ENCODE measurements at regions not wholly inside any gene's neighbourhood (a gene's known extent, or its start where the extent isn't known, plus 50 kb on each side); places are given as distances from the start of the nearest gene placed in this dataset.
A peak's percentile ranks its signal among the peaks of the same experiment; 100 is the strongest.
"Not testable (repeated sequence)": the region's sequence is repeated elsewhere in the genome, so short reads cannot be mapped to it uniquely, and the experiment has no call there.

DNA sequence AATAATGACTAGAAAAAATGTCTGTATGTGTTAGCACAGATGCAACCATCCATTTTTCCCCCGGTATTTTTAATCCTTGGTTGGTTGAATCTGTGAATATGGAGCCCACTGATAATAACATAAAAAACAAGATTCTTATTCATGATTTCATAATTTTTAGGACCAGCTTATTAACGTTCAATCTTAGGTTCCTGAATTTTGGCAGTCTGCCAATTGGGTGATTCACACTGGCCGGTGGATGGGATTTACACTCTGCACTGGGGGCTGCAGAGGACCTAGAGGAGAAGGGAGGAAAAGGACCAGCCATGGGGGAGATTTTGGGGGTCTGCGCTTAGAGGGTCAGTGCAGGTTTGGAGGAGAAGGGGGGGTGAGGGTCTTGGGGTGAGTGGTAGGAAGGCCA, 327.9 kb downstream of the ACTR3B start:
- H3K4me3 Mint-ChIP-seq, result no peak overlapping the region
- peaks cover 1 to 6% (median 3%) of the 10 kb centered on the region in 7 donors for H3K9me3 Mint-ChIP-seq
- ATAC-seq (ENCODE audit: low read depth in 2 of 2) (no peak), DNase-seq (no peak)
- no peak overlapping the region for H3K27ac Mint-ChIP-seq
- no peaks in the 10 kb centered on the region for H3K36me3 Mint-ChIP-seq
- no peaks in the 10 kb centered on the region for H3K4me1 Mint-ChIP-seq
- no peaks in the 10 kb centered on the region for H3K27me3 Mint-ChIP-seq

DNA sequence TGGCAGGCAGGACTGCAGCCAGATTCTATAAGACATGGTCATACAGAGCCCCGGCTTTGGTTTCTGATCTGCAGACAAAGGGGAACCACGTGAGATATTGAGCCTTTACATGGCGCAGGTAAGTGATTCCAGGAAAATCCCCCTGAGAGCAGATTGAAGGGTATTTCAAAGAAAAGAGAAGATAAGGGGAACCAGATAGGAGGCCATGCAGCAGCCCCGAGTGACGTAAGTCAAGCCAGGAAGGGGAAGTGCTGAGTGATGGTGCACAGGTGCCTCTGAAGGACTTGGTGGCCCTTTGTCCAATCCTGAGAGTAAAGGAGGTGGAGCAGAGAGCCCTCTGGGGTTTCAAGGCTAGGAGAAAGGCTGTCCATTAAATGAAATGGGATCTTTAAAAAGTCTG, 329.0 kb downstream of the ACTR3B start:
- DNase-seq (no peak), ATAC-seq (ENCODE audit: low read depth in 2 of 2) (no peak)
- Mint-ChIP-seq H3K27ac (no peak overlapping the region), H3K27me3 (no peaks in the 10 kb centered on the region), H3K36me3 (no peaks in the 10 kb centered on the region), H3K9me3 (peaks cover 0 to 6% (median 1%) of the 10 kb centered on the region in 7 donors), H3K4me1 (no peaks in the 10 kb centered on the region), H3K4me3 (no peak overlapping the region)

DNA sequence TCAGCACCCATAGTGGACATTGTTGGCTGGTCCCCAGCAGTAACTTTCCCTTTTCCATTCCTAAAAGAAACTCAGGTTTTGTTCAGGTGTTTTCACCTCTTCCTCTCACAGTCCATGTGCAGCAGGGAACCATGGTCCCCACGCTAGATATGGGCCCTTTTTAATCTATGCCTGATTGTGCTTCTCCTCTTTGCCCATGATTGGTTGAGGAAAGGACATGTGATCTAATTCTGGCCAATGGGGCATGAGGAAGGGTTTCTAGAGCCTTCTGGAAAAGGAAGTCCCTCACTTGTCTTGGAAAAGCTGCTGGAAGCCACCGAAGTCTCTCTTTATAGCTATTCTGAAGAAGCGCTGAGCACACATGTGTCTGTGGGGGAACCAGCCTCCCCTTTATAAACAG, 330.7 kb downstream of the ACTR3B start:
- Mint-ChIP-seq H3K27ac (peak overlapping the region in 1 of 6 donors; percentile 64), H3K4me3 (no peak overlapping the region)
- ATAC-seq (ENCODE audit: low read depth in 2 of 2), result no peak

DNA sequence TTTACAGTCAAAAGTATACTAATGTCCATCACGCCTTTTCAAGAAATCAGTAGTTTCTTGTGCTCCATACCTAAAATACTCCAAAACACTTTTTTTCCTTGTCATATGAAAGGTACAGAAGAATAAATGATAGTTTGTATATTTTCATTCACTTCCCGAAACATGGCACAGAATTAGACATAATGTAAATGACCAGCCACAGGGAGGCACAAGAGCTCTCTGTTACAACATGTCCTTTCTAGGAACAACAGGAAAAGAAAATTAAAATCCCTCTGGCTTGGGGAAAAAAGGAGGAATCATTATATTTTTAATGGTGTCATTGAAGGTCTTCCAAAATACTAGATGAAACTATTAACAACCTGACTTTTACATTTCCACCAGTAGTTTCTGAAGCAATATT, 331.2 kb downstream of the ACTR3B start:
- ATAC-seq (ENCODE audit: low read depth in 2 of 2), result no peak
- no peaks in the 10 kb centered on the region for H3K36me3 Mint-ChIP-seq

More for the DNA sequence above, 330.7 kb downstream of the ACTR3B start:
- Mint-ChIP-seq H3K27me3 (no peaks in the 10 kb centered on the region), H3K4me1 (no peaks in the 10 kb centered on the region), H3K36me3 (no peaks in the 10 kb centered on the region), H3K9me3 (peaks cover 2 to 20% (median 8%) of the 10 kb centered on the region in 7 donors)
- no peak for DNase-seq

DNA sequence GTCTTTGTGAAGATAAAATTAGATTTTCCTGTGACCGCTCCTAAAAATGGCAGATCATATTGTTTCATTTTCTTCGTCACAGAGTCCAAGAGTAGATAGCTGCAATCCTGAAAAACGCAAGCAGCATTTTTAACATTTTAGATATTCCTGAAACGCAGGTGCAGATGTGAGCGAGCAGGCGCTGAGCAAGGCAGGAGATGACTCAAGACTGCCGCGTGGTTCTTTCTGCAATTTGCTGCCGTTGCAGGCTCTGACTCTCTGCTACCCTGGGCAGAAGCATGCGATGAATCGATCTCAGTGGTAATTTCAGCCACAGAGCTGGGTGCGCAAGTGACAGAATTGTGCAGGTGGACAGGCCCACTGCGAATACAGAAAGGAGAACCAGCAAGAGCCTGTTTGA, 331.9 kb downstream of the ACTR3B start:
- DNase-seq (no peak), ATAC-seq (ENCODE audit: low read depth in 2 of 2) (no peak)
- H3K9me3 Mint-ChIP-seq, result peaks cover 2 to 28% (median 9%) of the 10 kb centered on the region in 7 donors
- no peaks in the 10 kb centered on the region for H3K36me3 Mint-ChIP-seq
- H3K4me1 Mint-ChIP-seq, result no peaks in the 10 kb centered on the region
- no peak overlapping the region for H3K4me3 Mint-ChIP-seq
- no peak overlapping the region for H3K27ac Mint-ChIP-seq
- H3K27me3 Mint-ChIP-seq, result no peaks in the 10 kb centered on the region

More for the DNA sequence above, 331.2 kb downstream of the ACTR3B start:
- H3K9me3 Mint-ChIP-seq, result peaks cover 2 to 24% (median 9%) of the 10 kb centered on the region in 7 donors
- no peaks in the 10 kb centered on the region for H3K4me1 Mint-ChIP-seq
- H3K27ac Mint-ChIP-seq, result no peak overlapping the region
- DNase-seq, result no peak
- no peak overlapping the region for H3K4me3 Mint-ChIP-seq
- no peaks in the 10 kb centered on the region for H3K27me3 Mint-ChIP-seq

DNA sequence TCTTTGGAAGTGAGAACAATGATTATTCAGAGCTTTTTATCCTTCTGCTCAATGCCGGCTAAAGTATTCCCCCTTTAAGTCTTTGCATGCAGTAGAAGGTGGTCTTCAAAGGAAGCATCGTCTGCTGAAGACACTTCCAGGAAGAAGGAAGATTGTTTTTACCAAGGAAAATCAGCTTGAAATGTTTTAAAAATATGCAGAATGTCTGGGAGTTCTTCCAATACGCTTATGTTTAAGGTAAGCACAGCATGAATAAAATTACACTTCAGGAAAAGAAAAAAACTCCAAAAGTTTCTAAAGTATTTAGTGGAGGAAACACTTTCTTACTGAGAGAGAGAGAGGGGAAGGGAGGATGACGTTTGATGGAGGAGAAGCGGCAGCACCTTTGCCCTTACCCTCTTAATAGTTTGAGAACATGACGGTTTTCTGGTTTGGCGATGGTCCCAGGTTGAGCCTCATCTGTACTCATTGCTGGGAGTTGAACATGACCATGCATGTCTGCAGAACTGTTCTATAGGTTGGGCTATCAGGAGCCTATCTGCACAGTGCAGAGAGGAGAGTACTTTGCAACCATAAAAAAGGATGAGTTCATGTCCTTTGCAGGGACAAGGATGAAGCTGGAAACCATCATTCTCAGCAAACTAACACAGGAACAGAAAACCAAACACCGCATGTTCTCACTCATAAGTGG, 338.1 kb downstream of the ACTR3B start:
- H3K4me3 Mint-ChIP-seq, result no peak overlapping the region
- no peaks in the 10 kb centered on the region for H3K36me3 Mint-ChIP-seq
- DNase-seq, result no peak
- H3K9me3 Mint-ChIP-seq, result peaks cover 6 to 22% (median 10%) of the 10 kb centered on the region in 7 donors
- no peak overlapping the region for H3K27ac Mint-ChIP-seq
- ATAC-seq (ENCODE audit: low read depth in 2 of 2), result no peak
- no peaks in the 10 kb centered on the region for H3K27me3 Mint-ChIP-seq
- no peaks in the 10 kb centered on the region for H3K4me1 Mint-ChIP-seq

DNA sequence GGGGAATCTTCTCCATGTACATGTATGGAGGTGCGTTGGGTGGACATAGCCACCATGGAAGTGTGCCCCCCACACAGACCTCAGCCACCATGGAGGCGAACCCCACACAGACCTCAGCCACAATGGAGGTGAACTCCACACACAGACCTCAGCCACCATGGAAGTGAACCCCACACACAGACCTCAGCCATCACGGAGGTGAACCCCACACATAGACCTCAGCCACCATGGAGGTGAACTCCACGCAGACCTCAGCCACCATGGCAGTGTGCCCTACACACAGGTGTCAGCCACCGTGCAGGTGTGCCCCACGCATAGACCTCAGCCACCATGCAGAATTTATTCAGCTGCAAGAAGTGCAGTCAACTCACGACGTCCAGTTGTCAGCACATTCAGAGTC, 339.7 kb downstream of the ACTR3B start:
- H3K4me3 Mint-ChIP-seq, result no peak overlapping the region
- H3K4me1 Mint-ChIP-seq, result no peaks in the 10 kb centered on the region
- H3K27ac Mint-ChIP-seq, result no peak overlapping the region
- H3K27me3 Mint-ChIP-seq, result no peaks in the 10 kb centered on the region
- DNase-seq, result no peak
- no peaks in the 10 kb centered on the region for H3K36me3 Mint-ChIP-seq
- no peak for ATAC-seq (ENCODE audit: low read depth in 2 of 2)
- peaks cover 4 to 19% (median 10%) of the 10 kb centered on the region in 7 donors for H3K9me3 Mint-ChIP-seq

DNA sequence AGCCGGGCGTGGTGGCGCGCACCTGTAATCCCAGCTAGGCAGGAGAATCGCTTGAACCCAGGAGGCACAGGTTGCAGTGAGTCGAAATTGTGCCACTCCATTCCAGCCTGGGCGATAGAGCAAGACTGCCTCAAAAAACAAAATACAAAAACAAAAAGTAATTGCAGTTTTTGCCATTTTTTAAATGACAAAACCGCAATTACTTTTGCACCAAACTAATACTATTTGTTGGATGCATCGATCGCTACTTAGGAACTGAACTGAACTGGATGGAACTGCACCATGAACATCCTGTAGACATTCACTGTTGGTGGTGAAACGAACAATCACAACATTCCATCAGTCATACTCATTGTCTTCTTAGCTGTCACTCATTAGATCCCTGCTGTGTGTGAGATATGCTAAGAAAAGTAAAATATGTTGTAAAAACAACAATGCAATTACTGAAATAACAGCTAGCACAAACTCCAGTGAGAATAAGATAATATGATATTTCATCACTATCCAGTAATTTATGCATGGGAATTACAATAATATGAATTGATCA, 341.2 kb downstream of the ACTR3B start:
- H3K4me3 Mint-ChIP-seq, result no peak overlapping the region
- H3K27me3 Mint-ChIP-seq, result no peaks in the 10 kb centered on the region
- H3K27ac Mint-ChIP-seq, result no peak overlapping the region
- H3K4me1 Mint-ChIP-seq, result no peaks in the 10 kb centered on the region
- DNase-seq (no peak), ATAC-seq (ENCODE audit: low read depth in 2 of 2) (no peak)
- no peaks in the 10 kb centered on the region for H3K36me3 Mint-ChIP-seq
- H3K9me3 Mint-ChIP-seq, result peaks cover 2 to 14% (median 4%) of the 10 kb centered on the region in 7 donors

DNA sequence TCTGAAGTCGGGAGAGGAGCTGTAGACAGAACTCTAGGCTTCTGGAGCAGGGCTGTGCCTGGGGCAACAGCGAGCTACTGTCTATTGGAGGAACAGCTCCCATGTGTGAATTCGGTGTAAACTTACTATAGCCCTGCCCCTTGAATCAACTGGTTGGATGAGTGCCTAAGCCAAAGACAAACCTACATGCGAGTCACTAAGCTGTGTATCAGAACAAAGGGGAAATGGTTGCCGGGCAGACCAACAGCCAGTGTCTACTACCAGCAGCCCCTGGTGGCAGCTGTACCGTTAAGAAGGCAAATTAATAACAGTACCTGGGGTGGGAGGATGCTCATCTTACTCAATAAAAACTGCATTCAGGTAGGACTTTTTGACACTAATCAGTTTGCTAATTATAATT, 343.6 kb downstream of the ACTR3B start:
- Mint-ChIP-seq H3K9me3 (peaks cover 2 to 14% (median 8%) of the 10 kb centered on the region in 7 donors), H3K27ac (no peak overlapping the region), H3K27me3 (no peaks in the 10 kb centered on the region), H3K36me3 (no peaks in the 10 kb centered on the region), H3K4me1 (no peaks in the 10 kb centered on the region), H3K4me3 (no peak overlapping the region)
- no peak for ATAC-seq (ENCODE audit: low read depth in 2 of 2)
- no peak for DNase-seq

DNA sequence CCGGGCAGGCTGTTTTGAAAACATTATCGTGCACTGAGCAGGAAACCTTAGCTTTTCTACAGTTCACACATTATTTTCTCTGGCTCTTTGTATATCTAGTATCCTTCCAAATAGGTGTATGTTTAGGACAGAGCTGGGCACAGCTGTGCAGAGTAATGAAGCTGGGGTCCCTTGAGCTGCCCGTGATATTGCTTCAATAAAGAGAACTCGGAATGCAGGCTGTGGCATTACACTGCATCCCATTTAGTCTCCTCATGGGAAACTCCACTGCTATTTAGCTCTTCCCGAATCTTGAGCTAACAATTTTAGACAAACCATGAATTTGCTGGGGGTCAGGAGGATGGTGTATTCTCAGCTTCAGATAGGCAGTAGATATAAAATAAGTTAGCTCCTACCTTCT, 348.3 kb downstream of the ACTR3B start:
- DNase-seq, result no peak
- no peak for ATAC-seq (ENCODE audit: low read depth in 2 of 2)
- no peaks in the 10 kb centered on the region for H3K36me3 Mint-ChIP-seq
- H3K27ac Mint-ChIP-seq, result no peak overlapping the region
- peaks cover 0 to 10% (median 6%) of the 10 kb centered on the region in 7 donors for H3K9me3 Mint-ChIP-seq
- H3K4me1 Mint-ChIP-seq, result no peaks in the 10 kb centered on the region
- H3K4me3 Mint-ChIP-seq, result no peak overlapping the region
- H3K27me3 Mint-ChIP-seq, result no peaks in the 10 kb centered on the region

DNA sequence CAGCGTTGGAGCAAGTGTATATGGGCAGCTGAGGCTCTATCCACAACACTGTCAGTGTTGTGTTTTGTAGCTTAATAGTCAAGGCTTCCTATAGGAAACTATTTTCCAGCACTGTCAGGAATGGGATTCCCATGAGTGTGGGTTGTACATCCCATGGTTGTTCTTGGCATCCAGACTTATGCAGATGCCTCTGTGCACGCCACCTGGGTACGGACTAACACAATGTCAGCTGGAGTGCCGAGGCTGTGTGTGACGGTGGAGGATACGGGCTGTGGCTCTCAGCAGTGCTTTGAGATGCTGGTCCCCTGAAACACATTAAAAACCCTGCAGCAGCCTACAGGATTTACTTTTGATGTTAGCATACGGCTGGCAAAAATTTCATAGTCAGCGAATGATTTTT, 350.0 kb downstream of the ACTR3B start:
- Mint-ChIP-seq H3K4me1 (no peaks in the 10 kb centered on the region), H3K9me3 (peaks cover 0 to 14% (median 6%) of the 10 kb centered on the region in 7 donors), H3K36me3 (no peaks in the 10 kb centered on the region), H3K27ac (no peak overlapping the region), H3K4me3 (no peak overlapping the region), H3K27me3 (no peaks in the 10 kb centered on the region)
- ATAC-seq (ENCODE audit: low read depth in 2 of 2) (no peak), DNase-seq (no peak)

DNA sequence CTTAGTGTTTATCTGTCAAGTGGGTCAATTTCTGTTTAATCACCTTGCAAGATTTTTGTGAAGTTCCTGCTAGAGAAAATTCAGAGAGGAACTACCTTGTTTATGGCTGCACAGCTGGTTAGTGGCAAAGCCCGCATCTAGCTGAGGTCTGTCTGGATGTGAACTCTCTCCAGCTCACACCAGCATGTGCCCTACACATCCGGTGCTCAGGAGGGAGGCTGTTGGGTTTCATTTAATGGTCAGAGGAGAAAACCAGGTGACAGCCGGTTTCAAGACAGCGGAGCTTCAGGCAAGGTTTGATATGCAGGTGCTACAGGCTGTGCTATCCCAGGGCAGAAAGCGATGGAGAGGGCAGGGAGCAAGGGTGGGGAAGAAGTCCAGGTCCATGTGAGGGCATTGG, 351.1 kb downstream of the ACTR3B start:
- no peak overlapping the region for H3K4me3 Mint-ChIP-seq
- no peaks in the 10 kb centered on the region for H3K36me3 Mint-ChIP-seq
- no peaks in the 10 kb centered on the region for H3K27me3 Mint-ChIP-seq
- no peak overlapping the region for H3K27ac Mint-ChIP-seq
- H3K4me1 Mint-ChIP-seq, result no peaks in the 10 kb centered on the region
- no peak for ATAC-seq (ENCODE audit: low read depth in 2 of 2)
- peaks cover 0 to 17% (median 8%) of the 10 kb centered on the region in 7 donors for H3K9me3 Mint-ChIP-seq
- no peak for DNase-seq

DNA sequence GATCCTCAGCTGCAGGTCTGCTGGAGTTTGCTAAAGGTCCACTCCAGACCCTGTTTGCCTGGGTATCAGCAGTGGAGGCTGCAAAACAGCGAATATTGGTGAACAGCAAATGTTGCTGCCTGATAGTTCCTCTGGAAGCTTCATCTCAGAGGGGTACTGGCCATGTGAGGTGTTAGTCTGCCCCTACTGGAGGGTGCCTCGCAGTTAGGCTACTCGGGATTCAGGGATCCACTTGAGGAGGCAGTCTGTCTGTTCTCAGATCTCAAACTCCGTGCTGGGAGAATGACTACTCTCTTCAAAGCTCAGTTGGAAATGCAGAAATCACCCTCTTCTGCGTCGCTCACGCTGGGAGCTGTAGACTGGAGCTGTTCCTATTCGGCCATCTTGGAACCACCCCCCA, 362.7 kb downstream of the ACTR3B start:
- H3K4me1 Mint-ChIP-seq; H3K27ac Mint-ChIP-seq; DNase-seq; H3K36me3 Mint-ChIP-seq; ATAC-seq (ENCODE audit: low read depth in 2 of 2); H3K4me3 Mint-ChIP-seq; H3K27me3 Mint-ChIP-seq: not testable (repeated sequence)
- H3K9me3 Mint-ChIP-seq, result peaks cover 0 to 30% (median 8%) of the 10 kb centered on the region in 7 donors

DNA sequence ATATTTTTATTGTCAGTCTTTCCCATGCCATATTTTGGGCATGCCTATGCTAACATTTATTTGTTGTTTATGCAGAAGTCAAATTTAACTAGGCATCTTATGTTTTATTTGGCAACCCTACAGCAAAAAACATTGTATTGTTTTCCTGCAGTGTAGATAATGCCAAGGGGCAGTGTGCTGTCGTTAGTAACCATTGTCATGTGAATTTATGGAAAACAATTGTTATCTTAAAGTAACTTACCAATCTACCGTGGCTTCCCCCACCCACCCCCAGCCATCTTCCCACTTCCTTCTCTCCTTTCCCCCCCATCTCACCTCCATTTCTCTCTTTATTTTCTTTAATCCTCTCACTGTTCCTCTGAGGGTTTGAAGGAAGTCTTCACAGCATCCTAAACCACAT, 370.5 kb downstream of the ACTR3B start:
- no peak for ATAC-seq (ENCODE audit: low read depth in 2 of 2)
- Mint-ChIP-seq H3K9me3 (peaks cover 0 to 24% (median 4%) of the 10 kb centered on the region in 7 donors), H3K27me3 (no peaks in the 10 kb centered on the region), H3K36me3 (peaks cover 0 to 7% of the 10 kb centered on the region in 2 donors), H3K27ac (no peak overlapping the region), H3K4me3 (no peak overlapping the region), H3K4me1 (no peaks in the 10 kb centered on the region)
- no peak for DNase-seq

Measured in naive B cell (primary cell).